IMR-90 (cell line): ENCODE measurements at regions not wholly inside any gene's neighbourhood (a gene's known extent, or its start where the extent isn't known, plus 50 kb on each side); places are given as distances from the start of the nearest gene placed in this dataset.

Experiments
- CEBPB ChIP-seq: IDR thresholded peaks from 2 replicates; pipeline ENCODE4 v1.6.1; 2012; ENCODE audit warnings: low read depth, low read length, improper control_type of control experiment
- POLR2A ChIP-seq: IDR thresholded peaks from 2 replicates; pipeline ENCODE4 v1.6.1; 2012; ENCODE audit warnings: mild to moderate bottlenecking, low read depth, low read length
- RAD21 ChIP-seq: IDR thresholded peaks from 2 replicates; pipeline ENCODE4 v1.6.1; 2012; ENCODE audit warnings: low read length, improper control_type of control experiment
- TF ChIP-seq, protein P1 (sequence below): conservative IDR thresholded peaks from 2 replicates; pipeline ENCODE4 v1.5.1; 2012; ENCODE audit warnings: mild to moderate bottlenecking, low read depth, low read length, improper control_type of control experiment

DNA sequence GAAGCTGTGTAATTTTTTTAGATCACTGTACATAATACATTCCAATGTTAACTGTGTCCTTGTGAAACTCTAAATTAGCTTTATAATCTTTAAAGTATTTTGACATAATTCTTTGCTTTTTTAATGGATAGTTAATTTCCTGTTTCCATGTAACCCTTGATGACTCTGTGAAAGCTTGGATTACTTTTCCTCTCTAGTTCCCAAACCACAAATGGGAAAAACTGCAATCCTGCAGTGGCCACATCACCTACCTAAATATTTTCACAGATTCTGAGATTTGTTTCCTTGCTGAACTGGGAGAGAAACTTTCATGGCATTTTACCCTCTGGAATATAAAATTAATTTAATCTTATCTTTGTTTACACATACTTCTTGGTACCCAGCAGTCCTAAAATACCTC lies 161.6 kb upstream of the CCDC68 start:
- TF ChIP-seq, protein P1, sequence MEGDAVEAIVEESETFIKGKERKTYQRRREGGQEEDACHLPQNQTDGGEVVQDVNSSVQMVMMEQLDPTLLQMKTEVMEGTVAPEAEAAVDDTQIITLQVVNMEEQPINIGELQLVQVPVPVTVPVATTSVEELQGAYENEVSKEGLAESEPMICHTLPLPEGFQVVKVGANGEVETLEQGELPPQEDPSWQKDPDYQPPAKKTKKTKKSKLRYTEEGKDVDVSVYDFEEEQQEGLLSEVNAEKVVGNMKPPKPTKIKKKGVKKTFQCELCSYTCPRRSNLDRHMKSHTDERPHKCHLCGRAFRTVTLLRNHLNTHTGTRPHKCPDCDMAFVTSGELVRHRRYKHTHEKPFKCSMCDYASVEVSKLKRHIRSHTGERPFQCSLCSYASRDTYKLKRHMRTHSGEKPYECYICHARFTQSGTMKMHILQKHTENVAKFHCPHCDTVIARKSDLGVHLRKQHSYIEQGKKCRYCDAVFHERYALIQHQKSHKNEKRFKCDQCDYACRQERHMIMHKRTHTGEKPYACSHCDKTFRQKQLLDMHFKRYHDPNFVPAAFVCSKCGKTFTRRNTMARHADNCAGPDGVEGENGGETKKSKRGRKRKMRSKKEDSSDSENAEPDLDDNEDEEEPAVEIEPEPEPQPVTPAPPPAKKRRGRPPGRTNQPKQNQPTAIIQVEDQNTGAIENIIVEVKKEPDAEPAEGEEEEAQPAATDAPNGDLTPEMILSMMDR = no peak
- TF ChIP-seq RAD21 = no peak
- no peak for TF ChIP-seq POLR2A
- no peak for TF ChIP-seq CEBPB
